ENCODE measurements at regions not wholly inside any gene's neighbourhood (a gene's known extent, or its start where the extent isn't known, plus 50 kb on each side); places are given as distances from the start of the nearest gene placed in this dataset.

GRCh38 chrX:940691-941090 is 271.8 kb downstream of the CRLF2 start:
- WGBS (ENCODE audit: missing lambda C conversion rate) = 42% methylated on average over 9 of the region's 9 CpGs
- Histone ChIP-seq H3K4me3 (no peak overlapping the region), H3K9me3 (no peaks in the 10 kb centered on the region), H3K4me1 (no peaks in the 10 kb centered on the region), H3K4me2 (no peak overlapping the region), H3K27ac (no peak overlapping the region)
- POLR2A ChIA-PET = no interaction called here
- no peak for TF ChIP-seq ESRRA (IDR thresholded peaks at IDR 0.05; ENCODE audit: borderline replicate concordance, low read length)
- TF ChIP-seq HEYL (CRISPR knock-in tag; IDR thresholded peaks at IDR 0.05) = no peak
- no peak for TF ChIP-seq HOXA7 (CRISPR knock-in tag; IDR thresholded peaks at IDR 0.05)
- TF ChIP-seq RARB (CRISPR knock-in tag; IDR thresholded peaks at IDR 0.05) = no peak
- TF ChIP-seq JUN (IDR thresholded peaks at IDR 0.05) = no peak
- TF ChIP-seq ZNF302 (CRISPR knock-in tag; IDR thresholded peaks at IDR 0.05) = no peak
- TF ChIP-seq CBX8 (IDR thresholded peaks at IDR 0.05) = no peak
- no peak for TF ChIP-seq FOSB (CRISPR knock-in tag; IDR thresholded peaks at IDR 0.05)
- no peak for TF ChIP-seq EHF (CRISPR knock-in tag; IDR thresholded peaks at IDR 0.05)
- FAIRE-seq (no peak), DNase-seq (ENCODE audit: low read depth in 1 of 2, low spot score in 1 of 2) (no peak), ATAC-seq (no peak)
- CTCF ChIA-PET = no interaction called here

GRCh38 chrX:936979-937769 is 275.3 kb downstream of the CRLF2 start:
- POLR2A ChIA-PET = no interaction called here
- TF ChIP-seq EHF (CRISPR knock-in tag; IDR thresholded peaks at IDR 0.05) = no peak
- FAIRE-seq (no peak), DNase-seq (ENCODE audit: low read depth in 1 of 2, low spot score in 1 of 2) (no peak), ATAC-seq (no peak)
- no peak overlapping the region for H3K4me3 ChIP-seq
- CTCF ChIA-PET = no interaction called here
- WGBS (ENCODE audit: missing lambda C conversion rate) = 51% methylated on average over 26 of the region's 26 CpGs
- H3K27ac ChIP-seq = no peak overlapping the region
- H3K4me1 ChIP-seq = no peaks in the 10 kb centered on the region
- no peaks in the 10 kb centered on the region for H3K9me3 ChIP-seq
- no peak overlapping the region for H3K4me2 ChIP-seq

DNA sequence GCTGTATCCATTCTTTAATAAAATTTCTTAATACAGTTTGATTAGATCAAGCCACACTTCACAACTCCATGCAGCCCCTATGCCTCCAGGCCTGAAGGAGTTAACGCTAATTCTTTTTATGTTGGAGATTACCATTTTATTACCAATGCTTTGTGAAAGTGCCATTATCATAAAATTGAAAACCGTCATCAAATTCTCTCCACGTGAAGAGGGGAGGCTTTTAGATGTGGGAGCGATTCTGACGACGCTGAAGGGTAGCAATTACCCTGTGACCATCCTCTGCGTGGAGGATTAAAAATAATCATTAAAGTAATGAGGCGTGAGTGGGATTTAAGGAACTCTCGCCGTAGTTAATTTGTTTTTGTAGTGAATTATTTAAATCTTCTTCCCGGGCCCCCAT is 278.8 kb downstream of the CRLF2 start:
- Histone ChIP-seq H3K4me3 (no peak overlapping the region), H3K4me1 (no peaks in the 10 kb centered on the region), H3K4me2 (no peak overlapping the region), H3K27ac (no peak overlapping the region), H3K9me3 (no peaks in the 10 kb centered on the region)
- CTCF ChIA-PET = no interaction called here
- 61% methylated on average over 11 of the region's 11 CpGs for WGBS (ENCODE audit: missing lambda C conversion rate)
- FAIRE-seq (no peak), DNase-seq (ENCODE audit: low read depth in 1 of 2, low spot score in 1 of 2) (no peak), ATAC-seq (no peak)
- POLR2A ChIA-PET = no interaction called here
- no peak for TF ChIP-seq USF2 (IDR thresholded peaks at IDR 0.05)
- TF ChIP-seq HEYL (CRISPR knock-in tag; IDR thresholded peaks at IDR 0.05) = no peak
- TF ChIP-seq JUN (IDR thresholded peaks at IDR 0.05) = no peak
- no peak for TF ChIP-seq ZC3H11A (IDR thresholded peaks at IDR 0.05)
- no peak for TF ChIP-seq TFCP2L1 (CRISPR knock-in tag; IDR thresholded peaks at IDR 0.05)
- no peak for TF ChIP-seq E2F6 (IDR thresholded peaks at IDR 0.05; ENCODE audit: borderline replicate concordance, low read depth)
- no peak for TF ChIP-seq HOXB5 (CRISPR knock-in tag; IDR thresholded peaks at IDR 0.05)
- TF ChIP-seq MAX (IDR thresholded peaks at IDR 0.05) = no peak
- no peak for TF ChIP-seq MAFK (IDR thresholded peaks at IDR 0.05; ENCODE audit: partially characterized antibody)
- TF ChIP-seq FOSB (CRISPR knock-in tag; IDR thresholded peaks at IDR 0.05) = no peak
- no peak for TF ChIP-seq HOXB13 (CRISPR knock-in tag; IDR thresholded peaks at IDR 0.05; ENCODE audit: low read depth)

DNA sequence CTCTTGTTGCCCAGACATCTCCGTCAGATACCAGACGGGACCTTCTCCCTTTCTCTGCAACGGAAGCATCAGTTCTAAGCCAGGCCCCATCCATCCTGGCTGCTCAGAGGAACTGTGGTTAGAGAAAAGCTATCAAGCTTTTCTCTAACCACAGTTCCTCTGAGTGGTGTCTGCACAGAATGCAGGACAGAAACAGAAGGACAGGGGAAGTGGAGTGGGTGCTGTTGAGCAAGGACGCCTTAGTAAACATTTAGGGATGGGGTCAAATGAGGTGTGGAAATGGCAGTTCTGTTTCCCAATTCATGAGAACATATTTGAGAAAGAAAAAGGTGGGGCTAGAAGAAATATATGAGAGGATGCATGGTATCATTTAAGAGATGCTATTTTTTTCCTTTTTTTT is 283.8 kb downstream of the CRLF2 start:
- H3K4me2 ChIP-seq = no peak overlapping the region
- no peak overlapping the region for H3K27ac ChIP-seq
- H3K9me3 ChIP-seq = no peaks in the 10 kb centered on the region
- CTCF ChIA-PET = no interaction called here
- ATAC-seq (no peak), FAIRE-seq (no peak), DNase-seq (ENCODE audit: low read depth in 1 of 2, low spot score in 1 of 2) (no peak)
- 42% methylated on average over 4 of the region's 4 CpGs for WGBS (ENCODE audit: missing lambda C conversion rate)
- H3K4me3 ChIP-seq = no peak overlapping the region
- no peaks in the 10 kb centered on the region for H3K4me1 ChIP-seq
- POLR2A ChIA-PET = no interaction called here
- TF ChIP-seq SMC3 (IDR thresholded peaks at IDR 0.05) (no peak), FOXS1 (CRISPR knock-in tag; IDR thresholded peaks at IDR 0.05) (no peak), ZFP36 (IDR thresholded peaks at IDR 0.05; ENCODE audit: borderline replicate concordance, partially characterized antibody) (no peak), HOXA7 (CRISPR knock-in tag; IDR thresholded peaks at IDR 0.05) (no peak)
